GM23338 (cell line): ENCODE measurements at regions not wholly inside any gene's neighbourhood (a gene's known extent, or its start where the extent isn't known, plus 50 kb on each side); places are given as distances from the start of the nearest gene placed in this dataset.

ENCODE experiments used
- CREB1 ChIP-seq: fragments of 250-450 bp; sonication (Bioruptor Pico); IDR thresholded peaks from 2 replicates; pipeline ENCODE4 v1.5.0; 2020; ENCODE audit warnings: low read depth, mild to moderate bottlenecking, moderate library complexity
- EZH2 ChIP-seq: fragments of 200-600 bp; sonication (generic); IDR thresholded peaks from one replicate; pipeline ENCODE4 v1.8.0; 2017; ENCODE audit warnings: antibody characterized with exemption, mild to moderate bottlenecking, low read depth; ENCODE audit not compliant: unreplicated experiment
- EZH2phosphoT487 ChIP-seq: fragments of 200-600 bp; sonication (generic); IDR thresholded peaks from one replicate; pipeline ENCODE4 v1.8.1; 2018; ENCODE audit warnings: antibody characterized with exemption; ENCODE audit not compliant: unreplicated experiment
- JUNB ChIP-seq: IDR thresholded peaks from one replicate; pipeline ENCODE4 v1.6.1; 2016; ENCODE audit warnings: antibody characterized with exemption; ENCODE audit not compliant: unreplicated experiment
- NANOG ChIP-seq: IDR thresholded peaks from 2 replicates; pipeline ENCODE4 v1.6.1; 2016; ENCODE audit warnings: antibody characterized with exemption, borderline replicate concordance
- POLR2AphosphoS5 ChIP-seq: IDR thresholded peaks from 2 replicates; pipeline ENCODE4 v1.6.1; 2016; ENCODE audit warnings: antibody characterized with exemption, low read depth
- STAT1 ChIP-seq: IDR thresholded peaks from one replicate; pipeline ENCODE4 v1.6.1; 2016; ENCODE audit warnings: antibody characterized with exemption; ENCODE audit not compliant: unreplicated experiment
- ZNF114 ChIP-seq: fragments of 250-450 bp; sonication (Bioruptor Pico); IDR thresholded peaks from 2 replicates; pipeline ENCODE4 v1.5.0; 2020; ENCODE audit warnings: mild to moderate bottlenecking, moderate library complexity
- ZNF331 ChIP-seq: fragments of 250-450 bp; sonication (Bioruptor Pico); IDR thresholded peaks from 2 replicates; pipeline ENCODE4 v1.5.0; 2020; ENCODE audit warnings: low read depth, mild to moderate bottlenecking, moderate library complexity
- TF ChIP-seq, protein P1 (sequence below), 2 experiments: fragments of 200-600 bp in 1 of 2; sonication (generic) in 1 of 2; conservative IDR thresholded peaks; 2 replicates each; pipeline versions ENCODE4 v1.5.1 to v1.6.1; 2016 to 2017; ENCODE audit warnings: antibody characterized with exemption in 2 of 2, low read depth in 2 of 2, mild to moderate bottlenecking in 2 of 2, moderate library complexity in 1 of 2
- TF ChIP-seq, protein P2 (sequence below): IDR thresholded peaks from one replicate; pipeline ENCODE4 v1.6.1; 2018; ENCODE audit warnings: antibody characterized with exemption; ENCODE audit not compliant: unreplicated experiment
- TF ChIP-seq, protein P3 (sequence below): IDR thresholded peaks from 2 replicates; pipeline ENCODE4 v1.6.1; 2016; ENCODE audit warnings: antibody characterized with exemption

GRCh38 chr2:608711-609110, 68.5 kb downstream of the TMEM18 start:
- no peak for TF ChIP-seq POLR2AphosphoS5
- TF ChIP-seq EZH2: no peak
- TF ChIP-seq JUNB: no peak
- TF ChIP-seq, protein P1, sequence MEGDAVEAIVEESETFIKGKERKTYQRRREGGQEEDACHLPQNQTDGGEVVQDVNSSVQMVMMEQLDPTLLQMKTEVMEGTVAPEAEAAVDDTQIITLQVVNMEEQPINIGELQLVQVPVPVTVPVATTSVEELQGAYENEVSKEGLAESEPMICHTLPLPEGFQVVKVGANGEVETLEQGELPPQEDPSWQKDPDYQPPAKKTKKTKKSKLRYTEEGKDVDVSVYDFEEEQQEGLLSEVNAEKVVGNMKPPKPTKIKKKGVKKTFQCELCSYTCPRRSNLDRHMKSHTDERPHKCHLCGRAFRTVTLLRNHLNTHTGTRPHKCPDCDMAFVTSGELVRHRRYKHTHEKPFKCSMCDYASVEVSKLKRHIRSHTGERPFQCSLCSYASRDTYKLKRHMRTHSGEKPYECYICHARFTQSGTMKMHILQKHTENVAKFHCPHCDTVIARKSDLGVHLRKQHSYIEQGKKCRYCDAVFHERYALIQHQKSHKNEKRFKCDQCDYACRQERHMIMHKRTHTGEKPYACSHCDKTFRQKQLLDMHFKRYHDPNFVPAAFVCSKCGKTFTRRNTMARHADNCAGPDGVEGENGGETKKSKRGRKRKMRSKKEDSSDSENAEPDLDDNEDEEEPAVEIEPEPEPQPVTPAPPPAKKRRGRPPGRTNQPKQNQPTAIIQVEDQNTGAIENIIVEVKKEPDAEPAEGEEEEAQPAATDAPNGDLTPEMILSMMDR (conservative IDR thresholded peaks at IDR 0.05; ENCODE audit: low read depth in 2 of 2): no peak
- no peak for TF ChIP-seq EZH2phosphoT487
- TF ChIP-seq, protein P2, sequence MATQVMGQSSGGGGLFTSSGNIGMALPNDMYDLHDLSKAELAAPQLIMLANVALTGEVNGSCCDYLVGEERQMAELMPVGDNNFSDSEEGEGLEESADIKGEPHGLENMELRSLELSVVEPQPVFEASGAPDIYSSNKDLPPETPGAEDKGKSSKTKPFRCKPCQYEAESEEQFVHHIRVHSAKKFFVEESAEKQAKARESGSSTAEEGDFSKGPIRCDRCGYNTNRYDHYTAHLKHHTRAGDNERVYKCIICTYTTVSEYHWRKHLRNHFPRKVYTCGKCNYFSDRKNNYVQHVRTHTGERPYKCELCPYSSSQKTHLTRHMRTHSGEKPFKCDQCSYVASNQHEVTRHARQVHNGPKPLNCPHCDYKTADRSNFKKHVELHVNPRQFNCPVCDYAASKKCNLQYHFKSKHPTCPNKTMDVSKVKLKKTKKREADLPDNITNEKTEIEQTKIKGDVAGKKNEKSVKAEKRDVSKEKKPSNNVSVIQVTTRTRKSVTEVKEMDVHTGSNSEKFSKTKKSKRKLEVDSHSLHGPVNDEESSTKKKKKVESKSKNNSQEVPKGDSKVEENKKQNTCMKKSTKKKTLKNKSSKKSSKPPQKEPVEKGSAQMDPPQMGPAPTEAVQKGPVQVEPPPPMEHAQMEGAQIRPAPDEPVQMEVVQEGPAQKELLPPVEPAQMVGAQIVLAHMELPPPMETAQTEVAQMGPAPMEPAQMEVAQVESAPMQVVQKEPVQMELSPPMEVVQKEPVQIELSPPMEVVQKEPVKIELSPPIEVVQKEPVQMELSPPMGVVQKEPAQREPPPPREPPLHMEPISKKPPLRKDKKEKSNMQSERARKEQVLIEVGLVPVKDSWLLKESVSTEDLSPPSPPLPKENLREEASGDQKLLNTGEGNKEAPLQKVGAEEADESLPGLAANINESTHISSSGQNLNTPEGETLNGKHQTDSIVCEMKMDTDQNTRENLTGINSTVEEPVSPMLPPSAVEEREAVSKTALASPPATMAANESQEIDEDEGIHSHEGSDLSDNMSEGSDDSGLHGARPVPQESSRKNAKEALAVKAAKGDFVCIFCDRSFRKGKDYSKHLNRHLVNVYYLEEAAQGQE: no peak
- TF ChIP-seq, protein P3, sequence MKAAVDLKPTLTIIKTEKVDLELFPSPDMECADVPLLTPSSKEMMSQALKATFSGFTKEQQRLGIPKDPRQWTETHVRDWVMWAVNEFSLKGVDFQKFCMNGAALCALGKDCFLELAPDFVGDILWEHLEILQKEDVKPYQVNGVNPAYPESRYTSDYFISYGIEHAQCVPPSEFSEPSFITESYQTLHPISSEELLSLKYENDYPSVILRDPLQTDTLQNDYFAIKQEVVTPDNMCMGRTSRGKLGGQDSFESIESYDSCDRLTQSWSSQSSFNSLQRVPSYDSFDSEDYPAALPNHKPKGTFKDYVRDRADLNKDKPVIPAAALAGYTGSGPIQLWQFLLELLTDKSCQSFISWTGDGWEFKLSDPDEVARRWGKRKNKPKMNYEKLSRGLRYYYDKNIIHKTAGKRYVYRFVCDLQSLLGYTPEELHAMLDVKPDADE: no peak
- TF ChIP-seq ZNF114 (CRISPR knock-in tag): no peak
- TF ChIP-seq CREB1: no peak
- no peak for TF ChIP-seq ZNF331 (CRISPR knock-in tag)
- no peak for TF ChIP-seq STAT1
- no peak for TF ChIP-seq NANOG
